ENCODE measurements at regions not wholly inside any gene's neighbourhood (a gene's known extent, or its start where the extent isn't known, plus 50 kb on each side); places are given as distances from the start of the nearest gene placed in this dataset.

DNA sequence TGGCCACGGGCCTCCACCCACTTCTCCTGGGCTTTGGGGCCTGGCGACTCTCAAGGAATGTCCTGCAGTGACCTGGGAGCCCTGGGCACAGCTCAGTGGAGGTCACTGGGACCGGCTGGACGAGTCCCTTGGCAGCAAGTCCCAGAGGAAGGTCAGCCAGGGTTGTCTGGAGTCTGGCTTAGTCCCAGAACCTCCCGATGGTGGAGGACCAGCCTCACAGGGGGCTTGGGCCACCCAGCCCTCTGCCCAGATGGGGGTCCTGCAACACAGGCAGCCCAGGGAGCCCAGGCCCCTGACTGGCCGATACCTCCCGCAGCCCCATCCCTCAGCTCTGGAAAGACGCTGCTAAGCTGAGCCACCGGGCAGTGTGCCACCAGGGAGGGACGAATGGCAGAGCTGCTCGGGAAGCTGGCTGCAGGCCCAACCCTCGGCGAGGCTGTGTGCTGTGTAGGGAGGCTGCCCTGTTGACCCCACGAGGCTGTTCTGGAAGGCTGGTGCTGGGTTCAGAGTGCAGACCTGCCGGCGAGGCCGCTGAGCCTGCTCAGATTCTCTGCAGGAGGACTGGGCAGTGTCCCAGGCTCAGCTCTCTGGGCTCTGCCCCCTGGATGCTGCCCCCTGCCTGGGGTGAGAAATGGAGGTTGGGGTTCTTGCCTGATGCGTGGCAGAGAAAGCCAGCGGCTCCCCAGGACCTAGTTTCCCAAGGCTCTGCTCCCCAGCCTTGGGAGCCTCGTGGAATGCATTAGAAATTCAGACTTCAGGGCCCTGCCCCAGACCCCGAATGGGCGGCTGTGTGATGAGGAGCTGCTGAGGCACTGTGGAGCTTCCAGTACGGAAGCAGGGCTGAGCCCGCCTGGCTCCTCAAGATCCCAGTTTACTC, 61.7 kb downstream of the ADRA2C start:
- no peak for DNase-seq (ENCODE audit: low spot score in 2 of 2, unreplicated experiment in 2 of 2)
- H3K9me3 Mint-ChIP-seq = no peaks in the 10 kb centered on the region
- H3K4me3 Mint-ChIP-seq = no peak overlapping the region
- no peak overlapping the region for H3K27ac Mint-ChIP-seq
- H3K27me3 Mint-ChIP-seq (ENCODE audit: low read depth) = peaks cover 18% of the 10 kb centered on the region
- TF ChIP-seq, protein P1, sequence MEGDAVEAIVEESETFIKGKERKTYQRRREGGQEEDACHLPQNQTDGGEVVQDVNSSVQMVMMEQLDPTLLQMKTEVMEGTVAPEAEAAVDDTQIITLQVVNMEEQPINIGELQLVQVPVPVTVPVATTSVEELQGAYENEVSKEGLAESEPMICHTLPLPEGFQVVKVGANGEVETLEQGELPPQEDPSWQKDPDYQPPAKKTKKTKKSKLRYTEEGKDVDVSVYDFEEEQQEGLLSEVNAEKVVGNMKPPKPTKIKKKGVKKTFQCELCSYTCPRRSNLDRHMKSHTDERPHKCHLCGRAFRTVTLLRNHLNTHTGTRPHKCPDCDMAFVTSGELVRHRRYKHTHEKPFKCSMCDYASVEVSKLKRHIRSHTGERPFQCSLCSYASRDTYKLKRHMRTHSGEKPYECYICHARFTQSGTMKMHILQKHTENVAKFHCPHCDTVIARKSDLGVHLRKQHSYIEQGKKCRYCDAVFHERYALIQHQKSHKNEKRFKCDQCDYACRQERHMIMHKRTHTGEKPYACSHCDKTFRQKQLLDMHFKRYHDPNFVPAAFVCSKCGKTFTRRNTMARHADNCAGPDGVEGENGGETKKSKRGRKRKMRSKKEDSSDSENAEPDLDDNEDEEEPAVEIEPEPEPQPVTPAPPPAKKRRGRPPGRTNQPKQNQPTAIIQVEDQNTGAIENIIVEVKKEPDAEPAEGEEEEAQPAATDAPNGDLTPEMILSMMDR (IDR thresholded peaks at IDR 0.05; ENCODE audit: unreplicated experiment) = no peak
- no peaks in the 10 kb centered on the region for H3K36me3 Mint-ChIP-seq
- no peaks in the 10 kb centered on the region for H3K4me1 Mint-ChIP-seq

DNA sequence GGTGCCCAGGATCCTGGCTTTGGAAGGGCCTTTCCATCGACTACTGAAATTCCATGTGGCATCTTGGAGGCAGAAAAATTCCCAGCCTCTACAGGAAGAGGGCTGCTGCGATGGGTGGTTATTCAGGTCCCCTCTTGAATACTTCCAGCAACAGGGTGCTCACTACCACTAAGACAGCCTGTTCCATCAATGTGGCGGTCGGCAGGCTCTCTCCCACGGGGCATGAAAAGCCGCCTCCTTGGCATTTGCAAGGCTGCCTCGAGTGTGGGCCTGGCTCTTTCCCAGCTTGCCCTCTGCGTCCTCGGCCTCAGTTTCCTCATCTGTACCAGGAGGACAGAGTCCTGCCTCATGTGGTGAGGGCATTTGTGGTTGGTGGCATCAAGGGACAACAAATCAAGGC, 62.4 kb downstream of the ADRA2C start:
- no peaks in the 10 kb centered on the region for H3K4me1 Mint-ChIP-seq
- H3K9me3 Mint-ChIP-seq = no peaks in the 10 kb centered on the region
- no peak for DNase-seq (ENCODE audit: low spot score in 2 of 2, unreplicated experiment in 2 of 2)
- H3K36me3 Mint-ChIP-seq = no peaks in the 10 kb centered on the region
- TF ChIP-seq, protein P1 (IDR thresholded peaks at IDR 0.05; ENCODE audit: unreplicated experiment) = no peak
- H3K27me3 Mint-ChIP-seq (ENCODE audit: low read depth) = peaks cover 23% of the 10 kb centered on the region
- no peak overlapping the region for H3K27ac Mint-ChIP-seq
- H3K4me3 Mint-ChIP-seq = no peak overlapping the region

DNA sequence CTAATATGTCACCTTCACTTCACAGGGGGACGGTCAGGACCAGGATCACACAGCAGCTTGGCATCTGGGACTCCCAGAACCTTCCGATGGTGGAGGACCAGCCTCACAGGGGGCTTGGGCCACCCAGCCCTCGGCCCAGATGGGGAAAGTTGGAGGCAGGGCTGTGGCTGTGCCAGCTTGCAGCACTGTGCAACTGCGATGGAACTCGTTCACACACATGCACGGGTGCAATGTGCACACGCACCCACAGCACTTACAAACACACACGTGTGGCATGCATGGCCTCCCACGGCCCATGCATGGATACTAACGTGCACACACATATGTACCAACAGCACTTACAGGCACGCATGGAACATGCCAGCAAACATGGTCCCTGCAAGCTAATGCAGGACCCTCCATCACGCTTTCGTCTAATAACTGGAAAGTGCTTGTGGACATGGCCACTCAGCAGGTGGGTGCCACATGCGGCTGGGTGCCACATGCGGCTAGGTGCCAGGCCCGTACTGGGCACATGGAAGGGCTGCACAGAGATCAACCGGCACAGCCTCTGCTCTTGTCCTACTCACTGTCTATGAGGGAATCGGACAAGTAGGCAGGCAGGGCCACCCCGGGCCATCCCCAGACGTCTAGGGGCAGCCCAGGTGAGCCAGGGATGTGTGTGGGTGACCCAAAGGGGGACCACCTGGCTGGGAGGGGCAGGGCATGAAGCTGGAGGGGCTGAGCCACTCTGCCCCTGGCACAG, 63.2 kb downstream of the ADRA2C start:
- no peaks in the 10 kb centered on the region for H3K9me3 Mint-ChIP-seq
- peaks cover 27% of the 10 kb centered on the region for H3K27me3 Mint-ChIP-seq (ENCODE audit: low read depth)
- no peak overlapping the region for H3K4me3 Mint-ChIP-seq

GRCh38 chr4:3829956-3830773, 64.0 kb downstream of the ADRA2C start:
- H3K9me3 Mint-ChIP-seq = no peaks in the 10 kb centered on the region
- H3K36me3 Mint-ChIP-seq = no peaks in the 10 kb centered on the region
- H3K27ac Mint-ChIP-seq = no peak overlapping the region
- H3K4me1 Mint-ChIP-seq = no peaks in the 10 kb centered on the region
- DNase-seq (ENCODE audit: low spot score in 2 of 2, unreplicated experiment in 2 of 2) = no peak
- peaks cover 30% of the 10 kb centered on the region for H3K27me3 Mint-ChIP-seq (ENCODE audit: low read depth)
- H3K4me3 Mint-ChIP-seq = no peak overlapping the region
- TF ChIP-seq, protein P1 (IDR thresholded peaks at IDR 0.05; ENCODE audit: unreplicated experiment) = no peak

More for the DNA sequence above, 63.2 kb downstream of the ADRA2C start:
- no peak for DNase-seq (ENCODE audit: low spot score in 2 of 2, unreplicated experiment in 2 of 2)
- Mint-ChIP-seq H3K27ac (no peak overlapping the region), H3K4me1 (no peaks in the 10 kb centered on the region), H3K36me3 (no peaks in the 10 kb centered on the region)
- TF ChIP-seq, protein P1 (IDR thresholded peaks at IDR 0.05; ENCODE audit: unreplicated experiment) = no peak

DNA sequence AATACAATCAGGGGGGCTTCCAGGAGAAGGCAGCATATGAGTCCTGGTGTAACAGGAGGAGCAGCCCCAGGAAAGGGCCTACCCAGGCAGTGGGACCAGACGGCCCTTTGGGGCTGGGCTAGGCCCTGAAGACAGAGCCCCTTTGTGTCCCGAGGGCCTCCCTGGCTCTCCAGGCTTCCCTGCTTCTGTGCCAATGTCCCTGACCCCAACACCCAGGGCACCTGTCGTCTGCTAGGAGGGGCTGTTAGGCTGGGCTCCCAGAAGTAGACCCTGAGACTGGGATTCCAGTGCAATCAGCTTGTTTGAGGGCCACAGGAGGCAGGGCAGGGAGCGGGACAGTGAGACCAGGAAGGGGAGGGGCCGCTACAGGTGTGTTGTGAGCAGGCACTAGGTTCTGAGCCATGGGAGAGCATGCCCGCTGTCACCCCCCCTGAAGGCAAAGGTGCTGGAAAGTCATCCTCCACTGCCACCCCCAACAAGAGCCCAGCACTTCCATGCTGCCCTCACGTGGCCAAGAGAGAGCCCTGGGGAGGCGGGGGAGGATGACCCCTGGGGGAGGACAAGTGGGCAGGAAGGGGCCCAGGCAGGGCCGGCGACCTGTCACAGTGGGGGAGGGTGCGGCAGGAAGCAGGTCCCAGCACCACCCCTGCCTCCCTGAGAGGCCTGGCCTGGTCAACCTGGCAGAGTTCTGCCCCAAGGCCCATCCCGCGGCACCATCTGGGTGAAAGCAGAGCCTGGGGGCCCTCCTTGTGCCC, 64.8 kb downstream of the ADRA2C start:
- H3K36me3 Mint-ChIP-seq = no peaks in the 10 kb centered on the region
- H3K4me3 Mint-ChIP-seq = no peak overlapping the region
- H3K27ac Mint-ChIP-seq = no peak overlapping the region
- H3K9me3 Mint-ChIP-seq = no peaks in the 10 kb centered on the region
- DNase-seq (ENCODE audit: low spot score in 2 of 2, unreplicated experiment in 2 of 2) = no peak
- H3K27me3 Mint-ChIP-seq (ENCODE audit: low read depth) = peaks cover 36% of the 10 kb centered on the region
- H3K4me1 Mint-ChIP-seq = no peaks in the 10 kb centered on the region
- TF ChIP-seq, protein P1 (IDR thresholded peaks at IDR 0.05; ENCODE audit: unreplicated experiment) = no peak

Measured in mesothelial cell of epicardium (in vitro differentiated cells).